T-helper 1 cell treated with Interleukin-12 subunit alpha and Interleukin-12 subunit beta and Interleukin-4 antibody, amounts not matched to agents 30 μg/mL and 1 μg/mL, for 36 hours (primary cell): ENCODE measurements at regions not wholly inside any gene's neighbourhood (a gene's known extent, or its start where the extent isn't known, plus 50 kb on each side); places are given as distances from the start of the nearest gene placed in this dataset.

Source experiments
- H3K27ac Mint-ChIP-seq: one replicate; pipeline ENCODE4 v1.8.0; 2021; ENCODE audit warnings: mild to moderate bottlenecking, mixed read lengths
- H3K27me3 Mint-ChIP-seq: one replicate; pipeline ENCODE4 v1.8.0; 2021; ENCODE audit warnings: low read depth, mixed read lengths
- H3K36me3 Mint-ChIP-seq: one replicate; pipeline ENCODE4 v1.8.0; 2021; ENCODE audit warnings: low read depth, mixed read lengths
- H3K4me1 Mint-ChIP-seq: one replicate; pipeline ENCODE4 v1.8.0; 2021; ENCODE audit warnings: low read depth, mixed read lengths
- H3K4me3 Mint-ChIP-seq: one replicate; pipeline ENCODE4 v1.8.0; 2021; ENCODE audit warnings: mild to moderate bottlenecking, moderate library complexity, mixed read lengths
- H3K9me3 Mint-ChIP-seq: one replicate; pipeline ENCODE4 v1.8.0; 2021; ENCODE audit warnings: mixed read lengths

DNA sequence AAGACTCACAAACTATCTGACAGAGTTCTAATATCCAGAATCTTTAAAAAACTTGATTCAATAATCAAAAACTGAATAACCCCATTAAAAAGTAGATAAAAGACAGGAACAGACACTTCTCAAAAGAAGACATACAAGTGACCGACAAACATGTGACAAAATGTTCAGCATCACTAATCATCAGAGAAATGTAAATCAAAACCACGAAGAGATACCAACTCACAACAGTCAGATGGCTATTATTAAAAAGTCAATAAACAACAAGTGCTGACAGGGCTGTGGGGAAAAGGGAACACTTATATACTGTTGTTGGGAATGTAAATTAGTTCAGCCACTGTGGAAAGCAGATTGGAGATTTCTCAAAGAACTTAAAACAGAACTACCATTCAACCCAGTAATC, 138.1 kb upstream of the RASGEF1B start:
- H3K36me3 Mint-ChIP-seq: no peaks in the 10 kb centered on the region
- H3K27me3 Mint-ChIP-seq: no peaks in the 10 kb centered on the region
- H3K9me3 Mint-ChIP-seq: no peaks in the 10 kb centered on the region
- no peaks in the 10 kb centered on the region for H3K4me1 Mint-ChIP-seq
- H3K4me3 Mint-ChIP-seq: no peak overlapping the region
- H3K27ac Mint-ChIP-seq: no peak overlapping the region

DNA sequence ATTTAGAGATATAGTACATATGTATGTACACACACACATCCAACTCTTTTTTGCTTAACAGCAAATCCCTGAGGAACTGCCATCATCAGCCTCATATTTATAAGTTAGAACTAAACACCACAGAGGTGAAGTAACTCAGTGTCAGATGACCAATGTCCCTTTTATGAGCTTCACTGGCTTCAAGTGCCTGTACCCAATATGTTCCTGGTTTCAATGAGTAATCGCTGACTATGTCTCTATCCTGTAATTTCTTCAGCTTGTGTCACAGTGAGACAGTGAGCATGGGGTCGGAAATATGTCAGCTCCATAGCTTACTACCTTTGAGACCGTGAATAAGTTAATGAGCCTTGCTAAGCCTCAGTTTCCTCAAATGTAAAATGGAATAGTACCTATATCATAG, 136.2 kb upstream of the RASGEF1B start:
- H3K4me1 Mint-ChIP-seq: no peaks in the 10 kb centered on the region
- H3K4me3 Mint-ChIP-seq: no peak overlapping the region
- H3K27me3 Mint-ChIP-seq: no peaks in the 10 kb centered on the region
- no peaks in the 10 kb centered on the region for H3K36me3 Mint-ChIP-seq
- no peak overlapping the region for H3K27ac Mint-ChIP-seq
- H3K9me3 Mint-ChIP-seq: no peaks in the 10 kb centered on the region

DNA sequence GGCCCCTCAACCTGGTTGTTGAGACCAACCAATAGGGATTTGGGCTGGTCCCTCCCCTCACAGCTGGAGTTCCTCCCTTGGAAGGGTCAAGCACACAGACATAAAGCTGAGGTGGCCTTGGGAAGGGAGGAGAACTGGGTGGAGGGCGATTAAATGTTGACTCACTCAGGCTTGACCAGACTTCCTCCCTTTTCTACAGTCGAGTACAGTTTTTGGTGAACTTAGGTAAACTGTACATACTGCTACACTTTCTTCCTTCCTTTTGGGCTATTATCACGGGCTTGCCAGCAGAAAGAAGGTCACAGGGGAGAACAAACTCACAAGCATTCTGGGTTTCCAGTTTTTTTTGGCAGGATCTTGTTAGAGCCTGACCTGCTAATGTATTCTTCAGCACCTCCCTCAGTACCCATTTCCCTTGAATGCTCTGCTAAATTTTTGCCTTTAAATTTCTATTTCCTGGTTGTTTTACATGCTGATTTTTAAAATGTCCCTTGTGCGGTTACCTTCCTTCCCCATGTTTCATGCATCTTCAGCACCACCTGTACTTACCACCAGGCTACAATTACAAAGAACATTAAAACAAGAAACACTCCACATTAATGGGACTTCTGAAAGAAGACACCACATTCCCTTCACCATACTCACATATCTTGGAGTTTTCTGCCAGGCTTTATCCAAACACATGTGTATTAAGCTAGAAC, 135.2 kb upstream of the RASGEF1B start:
- Mint-ChIP-seq H3K36me3 (no peaks in the 10 kb centered on the region), H3K4me3 (no peak overlapping the region), H3K4me1 (no peaks in the 10 kb centered on the region), H3K27ac (no peak overlapping the region), H3K27me3 (no peaks in the 10 kb centered on the region), H3K9me3 (no peaks in the 10 kb centered on the region)

DNA sequence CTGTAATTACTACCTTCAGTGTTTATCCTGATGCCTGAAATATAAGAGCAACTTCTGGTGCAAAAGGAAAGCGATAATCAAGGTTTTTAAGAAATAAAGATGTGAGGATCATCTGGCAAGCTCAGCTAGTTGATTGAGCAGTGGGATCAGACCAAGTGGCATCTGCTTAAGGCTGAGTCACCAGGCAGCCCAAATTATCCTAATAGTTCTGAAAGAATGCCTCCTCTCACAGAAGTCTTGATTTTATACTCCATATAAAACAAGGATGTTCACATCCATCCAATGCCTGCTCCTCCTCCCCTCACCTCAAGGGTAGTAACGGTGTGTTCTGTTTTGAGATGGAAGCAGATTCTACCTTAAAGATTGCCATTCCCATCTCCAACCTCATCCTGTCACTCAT, 134.5 kb upstream of the RASGEF1B start:
- no peak overlapping the region for H3K4me3 Mint-ChIP-seq
- no peaks in the 10 kb centered on the region for H3K27me3 Mint-ChIP-seq
- H3K4me1 Mint-ChIP-seq: no peaks in the 10 kb centered on the region
- no peak overlapping the region for H3K27ac Mint-ChIP-seq
- H3K36me3 Mint-ChIP-seq: no peaks in the 10 kb centered on the region
- no peaks in the 10 kb centered on the region for H3K9me3 Mint-ChIP-seq

DNA sequence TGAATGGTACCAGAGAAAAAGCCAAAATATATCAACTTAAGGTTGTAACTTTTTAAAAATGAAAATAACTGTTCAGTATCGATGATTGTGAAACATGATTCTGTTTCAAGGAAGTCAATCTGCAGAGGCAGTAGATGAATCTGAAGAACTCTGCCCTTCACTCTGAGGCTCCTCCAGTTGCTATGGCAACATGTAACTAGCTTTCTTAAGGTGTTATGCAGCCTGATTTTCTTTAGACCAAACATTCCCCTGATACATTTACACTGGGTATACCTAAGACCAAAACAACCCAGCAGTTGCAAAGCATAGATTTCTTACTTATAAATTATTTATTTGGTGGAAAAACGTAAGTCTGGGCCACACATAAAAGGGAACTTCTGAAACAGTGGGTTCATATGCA, 133.6 kb upstream of the RASGEF1B start:
- no peak overlapping the region for H3K27ac Mint-ChIP-seq
- H3K36me3 Mint-ChIP-seq: no peaks in the 10 kb centered on the region
- no peak overlapping the region for H3K4me3 Mint-ChIP-seq
- H3K9me3 Mint-ChIP-seq: no peaks in the 10 kb centered on the region
- no peaks in the 10 kb centered on the region for H3K4me1 Mint-ChIP-seq
- H3K27me3 Mint-ChIP-seq: no peaks in the 10 kb centered on the region

DNA sequence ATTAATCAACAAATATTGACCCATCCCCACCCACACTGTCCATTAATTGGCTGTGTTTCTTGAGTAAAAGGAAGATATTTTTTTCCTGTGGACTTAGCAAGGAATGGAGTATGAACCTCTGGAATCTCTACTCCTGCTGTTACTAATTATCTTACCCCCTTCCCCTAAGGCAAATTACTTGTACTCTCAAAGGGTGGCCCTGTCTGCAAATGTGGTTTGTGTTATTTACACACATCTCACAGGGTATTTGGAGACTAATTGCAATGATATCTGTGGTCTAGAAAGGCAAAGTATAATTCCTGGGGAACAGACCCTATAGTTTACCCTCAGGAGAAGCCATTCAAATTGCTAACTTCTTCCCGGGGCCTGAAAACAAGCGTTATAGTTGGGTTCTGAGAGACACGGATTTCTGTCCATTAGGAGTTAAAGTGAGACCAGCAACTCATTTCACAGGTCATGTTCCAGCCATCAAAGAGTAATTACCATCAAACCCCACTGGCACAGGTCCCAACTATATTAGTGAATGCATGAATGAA, 133.0 kb upstream of the RASGEF1B start:
- Mint-ChIP-seq H3K27me3 (no peaks in the 10 kb centered on the region), H3K27ac (no peak overlapping the region), H3K36me3 (no peaks in the 10 kb centered on the region), H3K9me3 (no peaks in the 10 kb centered on the region), H3K4me1 (no peaks in the 10 kb centered on the region), H3K4me3 (no peak overlapping the region)

DNA sequence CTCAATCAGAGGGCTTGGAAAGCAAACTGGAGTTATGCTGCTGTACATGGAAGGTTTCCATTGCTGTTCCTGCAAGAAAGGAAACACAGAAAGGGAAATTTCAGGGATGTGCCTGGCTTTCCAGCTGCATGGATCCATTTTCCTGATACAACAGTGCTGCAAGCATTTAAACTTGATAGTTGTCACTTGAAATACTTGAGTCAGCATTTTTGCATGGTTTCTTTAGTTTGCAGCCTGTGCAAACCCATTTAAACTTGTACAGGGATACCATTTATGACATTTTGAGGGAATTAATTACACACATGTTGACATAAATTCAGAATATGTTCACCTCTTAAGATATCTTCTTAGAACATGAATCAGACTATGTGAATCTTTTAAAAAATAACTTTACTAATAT, 131.1 kb upstream of the RASGEF1B start:
- Mint-ChIP-seq H3K9me3 (no peaks in the 10 kb centered on the region), H3K4me1 (no peaks in the 10 kb centered on the region), H3K36me3 (no peaks in the 10 kb centered on the region), H3K27ac (no peak overlapping the region), H3K27me3 (no peaks in the 10 kb centered on the region), H3K4me3 (no peak overlapping the region)

DNA sequence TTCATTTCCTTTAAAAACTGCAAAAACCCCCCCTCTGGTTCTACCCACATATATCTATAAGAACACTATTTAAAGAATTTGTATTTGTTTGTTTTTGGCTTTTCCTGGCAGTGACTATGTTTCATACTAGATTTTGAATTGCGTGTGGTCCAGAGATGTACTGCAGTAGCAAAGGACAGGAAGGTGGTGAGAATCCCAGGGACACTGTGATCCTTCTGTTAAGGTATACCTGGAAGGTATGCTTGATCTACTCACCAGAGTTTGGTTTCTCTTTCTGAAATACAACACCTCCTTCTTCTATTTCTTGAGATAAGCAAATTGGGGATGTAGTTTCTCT, 129.6 kb upstream of the RASGEF1B start:
- Mint-ChIP-seq H3K9me3 (no peaks in the 10 kb centered on the region), H3K4me3 (no peak overlapping the region), H3K27ac (no peak overlapping the region), H3K27me3 (no peaks in the 10 kb centered on the region), H3K36me3 (no peaks in the 10 kb centered on the region), H3K4me1 (no peaks in the 10 kb centered on the region)

DNA sequence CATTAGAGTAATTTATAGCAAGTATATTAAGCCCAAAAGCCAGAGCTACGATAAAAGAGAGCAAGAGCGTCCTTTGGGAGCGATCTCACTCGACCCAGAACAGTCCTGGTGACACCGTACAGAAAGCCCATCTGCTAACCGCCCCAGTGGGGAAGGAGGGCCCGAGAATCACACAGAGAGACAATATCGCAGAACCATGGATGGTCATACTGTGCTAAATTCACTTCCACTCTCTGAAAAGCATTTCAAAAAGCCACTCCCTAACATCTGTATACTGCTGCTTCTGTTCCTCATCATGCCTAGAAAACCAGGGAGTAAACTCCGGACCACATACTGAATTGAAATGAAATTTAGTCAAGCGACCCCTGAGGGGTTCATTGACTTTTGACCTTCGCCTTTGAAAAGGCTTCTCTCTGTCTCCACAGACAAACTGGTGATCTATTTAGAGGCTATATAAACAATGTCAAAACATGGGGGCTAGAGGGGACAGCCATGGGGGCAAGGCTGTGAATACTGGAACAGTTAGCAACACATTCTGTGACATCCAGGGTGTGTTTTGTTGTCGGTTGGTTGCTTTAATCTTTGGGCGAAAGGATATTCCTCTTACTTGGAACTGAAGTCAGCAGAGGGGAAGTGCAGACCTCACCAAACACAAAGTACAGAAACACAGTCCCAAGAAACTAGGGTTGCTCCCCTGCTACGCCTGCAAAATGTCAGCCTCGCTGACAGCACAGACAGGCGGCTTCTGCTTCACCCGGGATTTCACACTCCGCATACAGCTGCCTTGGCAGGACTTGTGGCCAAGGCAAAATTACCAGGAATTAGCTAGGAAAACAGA, 129.0 kb upstream of the RASGEF1B start:
- H3K27me3 Mint-ChIP-seq: no peaks in the 10 kb centered on the region
- no peak overlapping the region for H3K4me3 Mint-ChIP-seq
- no peaks in the 10 kb centered on the region for H3K36me3 Mint-ChIP-seq
- no peaks in the 10 kb centered on the region for H3K4me1 Mint-ChIP-seq
- H3K27ac Mint-ChIP-seq: no peak overlapping the region
- H3K9me3 Mint-ChIP-seq: no peaks in the 10 kb centered on the region

DNA sequence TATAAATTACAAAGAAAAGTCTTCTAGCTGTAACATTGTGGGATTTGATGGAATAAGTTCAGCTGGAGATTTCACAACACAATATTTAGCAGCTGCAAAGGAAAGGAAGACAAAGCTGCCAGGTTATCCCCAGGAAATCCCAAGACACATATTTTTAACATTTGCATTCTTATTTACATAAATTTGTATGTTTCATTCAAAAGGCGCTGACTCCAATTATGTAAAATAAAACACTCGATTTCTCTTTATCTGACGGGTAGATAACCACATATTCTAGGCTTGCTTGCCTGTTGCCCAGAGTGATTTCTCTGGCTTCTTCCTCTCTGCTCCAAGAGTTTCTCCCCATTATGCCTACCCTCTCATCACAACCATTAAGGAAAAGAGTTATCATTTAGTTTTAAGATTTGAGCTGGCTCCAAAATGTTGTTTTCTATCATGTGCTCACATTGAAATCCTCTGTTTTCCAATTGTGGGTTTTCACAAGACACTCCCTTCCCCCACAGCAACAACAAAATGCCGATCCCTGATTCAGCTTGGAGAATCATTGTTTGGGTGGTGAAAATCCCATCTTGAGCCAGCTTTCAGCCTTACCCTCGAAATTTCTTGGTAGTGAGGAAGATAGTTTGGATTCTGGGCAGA, 128.2 kb upstream of the RASGEF1B start:
- no peaks in the 10 kb centered on the region for H3K4me1 Mint-ChIP-seq
- no peaks in the 10 kb centered on the region for H3K36me3 Mint-ChIP-seq
- H3K27me3 Mint-ChIP-seq: no peaks in the 10 kb centered on the region
- H3K4me3 Mint-ChIP-seq: no peak overlapping the region
- no peaks in the 10 kb centered on the region for H3K9me3 Mint-ChIP-seq
- H3K27ac Mint-ChIP-seq: no peak overlapping the region

DNA sequence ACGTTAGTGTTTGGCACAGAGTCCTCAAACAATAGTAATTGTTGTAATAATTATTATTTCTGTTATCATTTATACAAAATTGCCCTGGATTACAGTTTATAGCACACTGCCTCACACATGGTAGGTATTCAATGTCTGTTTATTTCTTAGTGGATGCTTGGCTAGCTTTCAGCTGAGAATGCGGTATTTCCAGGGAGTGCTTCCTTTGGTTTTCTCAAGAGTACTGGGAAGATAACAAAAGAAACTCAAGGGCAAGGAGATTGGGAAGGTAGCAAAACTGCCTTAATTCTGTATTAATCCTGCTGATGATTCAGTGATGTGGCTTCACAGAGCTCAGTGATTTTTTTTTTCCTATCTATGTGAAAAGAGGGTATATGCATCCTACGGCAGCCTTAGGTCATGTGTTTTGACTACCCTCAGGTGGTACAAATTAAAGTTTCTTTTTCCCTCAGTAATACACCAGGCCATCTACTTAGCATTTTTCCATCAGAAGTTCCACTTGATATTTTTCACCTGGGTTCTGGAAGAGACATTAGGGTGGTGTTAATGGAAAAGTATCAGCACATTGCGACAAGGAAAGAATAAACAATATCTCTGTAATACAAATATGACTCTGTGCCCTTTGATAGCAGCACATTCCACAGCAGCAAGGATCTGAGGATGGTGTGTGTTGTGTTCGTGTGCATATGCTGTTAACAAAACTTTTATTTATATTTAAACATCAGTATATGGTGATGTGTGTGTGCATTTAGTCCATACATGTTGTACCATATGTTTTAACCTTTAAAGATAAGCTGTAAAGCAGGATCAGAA, 124.3 kb upstream of the RASGEF1B start:
- Mint-ChIP-seq H3K27ac (no peak overlapping the region), H3K9me3 (no peaks in the 10 kb centered on the region), H3K27me3 (no peaks in the 10 kb centered on the region), H3K4me3 (no peak overlapping the region), H3K4me1 (no peaks in the 10 kb centered on the region), H3K36me3 (no peaks in the 10 kb centered on the region)

DNA sequence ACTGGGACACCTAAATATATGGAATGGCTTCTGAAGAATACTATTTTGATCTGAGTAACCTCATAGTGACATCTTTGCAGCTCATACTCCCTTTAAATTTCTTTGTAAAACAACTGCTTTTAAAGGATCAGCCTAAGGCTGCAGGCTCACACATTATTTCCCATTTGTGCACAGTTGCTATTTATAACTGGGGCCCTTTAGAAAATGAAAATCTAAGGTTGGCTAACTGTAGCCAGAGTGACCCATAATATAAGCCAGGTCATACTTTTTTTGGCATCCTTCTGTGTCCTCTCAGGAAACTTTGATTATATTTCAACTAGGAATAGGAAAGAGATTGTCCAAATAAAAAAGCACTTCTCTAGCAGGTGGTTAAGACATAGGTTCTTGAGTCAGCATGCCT, 123.6 kb upstream of the RASGEF1B start:
- no peaks in the 10 kb centered on the region for H3K4me1 Mint-ChIP-seq
- H3K9me3 Mint-ChIP-seq: no peaks in the 10 kb centered on the region
- no peaks in the 10 kb centered on the region for H3K36me3 Mint-ChIP-seq
- no peak overlapping the region for H3K27ac Mint-ChIP-seq
- H3K27me3 Mint-ChIP-seq: no peaks in the 10 kb centered on the region
- no peak overlapping the region for H3K4me3 Mint-ChIP-seq

DNA sequence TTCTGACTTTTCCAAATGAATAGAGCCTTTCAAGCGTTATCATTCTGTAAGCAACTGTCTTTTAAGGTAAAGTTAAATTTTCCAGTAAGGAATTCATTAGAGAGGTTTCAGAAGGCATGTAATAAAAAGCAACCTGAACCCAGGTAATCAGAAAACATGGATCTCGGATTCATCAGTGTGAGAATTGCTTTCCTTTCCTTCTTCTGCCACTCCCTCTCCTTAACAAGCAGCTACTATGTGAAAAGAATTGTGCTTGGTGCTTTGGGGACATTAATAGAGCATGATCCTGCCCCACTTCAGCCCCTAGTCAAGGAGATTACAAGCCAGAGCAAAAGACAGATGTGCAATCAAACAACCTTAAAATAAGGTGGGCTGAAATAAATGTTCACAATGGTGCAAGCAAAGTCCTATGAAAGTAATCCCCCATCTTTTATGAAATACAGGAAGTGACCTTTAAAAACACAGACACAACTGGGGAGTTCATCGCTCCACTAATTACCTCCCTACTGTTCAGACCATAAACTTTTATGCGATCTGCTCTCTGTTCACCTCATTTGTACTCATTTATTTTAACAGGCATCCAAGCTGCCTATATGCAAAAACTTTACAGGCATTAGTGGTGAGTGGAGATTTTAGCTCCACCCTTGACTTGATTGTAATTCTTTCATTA, 122.9 kb upstream of the RASGEF1B start:
- Mint-ChIP-seq H3K27ac (no peak overlapping the region), H3K27me3 (no peaks in the 10 kb centered on the region), H3K4me3 (no peak overlapping the region), H3K4me1 (no peaks in the 10 kb centered on the region), H3K9me3 (no peaks in the 10 kb centered on the region), H3K36me3 (no peaks in the 10 kb centered on the region)

DNA sequence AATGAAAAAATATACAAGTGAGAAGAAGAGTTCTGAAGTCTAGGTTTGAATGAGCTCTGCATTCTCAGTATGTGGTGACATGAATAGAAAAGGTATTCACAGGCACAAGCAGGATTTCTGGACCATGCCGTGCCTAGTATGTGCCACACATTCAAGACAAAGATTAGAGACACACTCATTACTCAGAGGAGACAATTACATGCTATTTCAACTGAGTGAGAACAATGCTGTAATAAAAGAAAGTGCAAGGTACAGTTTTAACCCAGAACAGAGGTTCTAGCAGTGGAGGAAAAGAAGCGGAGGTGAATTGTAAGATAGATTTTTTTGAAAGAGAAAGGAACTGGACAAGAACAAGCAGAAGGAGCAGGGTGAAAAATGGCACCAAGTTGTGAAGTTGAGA, 121.0 kb upstream of the RASGEF1B start:
- no peaks in the 10 kb centered on the region for H3K4me1 Mint-ChIP-seq
- no peaks in the 10 kb centered on the region for H3K27me3 Mint-ChIP-seq
- H3K4me3 Mint-ChIP-seq: no peak overlapping the region
- H3K36me3 Mint-ChIP-seq: no peaks in the 10 kb centered on the region
- no peak overlapping the region for H3K27ac Mint-ChIP-seq
- H3K9me3 Mint-ChIP-seq: no peaks in the 10 kb centered on the region
